Gastroesophageal sphincter (tissue), 4 donors: ENCODE measurements at regions not wholly inside any gene's neighbourhood (a gene's known extent, or its start where the extent isn't known, plus 50 kb on each side); places are given as distances from the start of the nearest gene placed in this dataset.

Experiments used
- ATAC-seq: fragments of 150-250 bp; one replicate; pipeline ENCODE4 v1.9.1; 2016; ENCODE audit warnings: mild to moderate bottlenecking, moderate library complexity
- H3K27ac ChIP-seq, 4 donors: fragments of 200-600 bp; sonication (generic) in 3 of 4; 1 replicate in 3 of 4; 2 replicates in 1 of 4; pipeline ENCODE4 v1.5.1; 2016 to 2019
- H3K27me3 ChIP-seq: fragments of 200-600 bp; sonication (generic); one replicate; pipeline ENCODE4 v1.5.1; 2019
- H3K36me3 ChIP-seq, 2 donors: fragments of 200-600 bp; sonication (generic); one replicate each; pipeline ENCODE4 v1.5.1; 2019; ENCODE audit warnings: control low read depth in 1 of 2
- H3K4me1 ChIP-seq, 3 donors: fragments of 200-600 bp; sonication (generic); 1 replicate in 2 of 3; 2 replicates in 1 of 3; pipeline ENCODE4 v1.5.1; 2016 to 2019; ENCODE audit warnings: control low read depth in 2 of 3
- H3K4me3 ChIP-seq, 2 donors: fragments of 200-600 bp; sonication (generic); one replicate each; pipeline ENCODE4 v1.5.1; 2019; ENCODE audit warnings: mild to moderate bottlenecking in 1 of 2, moderate library complexity in 1 of 2
- H3K9me3 ChIP-seq, 3 donors: fragments of 200-600 bp; sonication (generic); one replicate each; pipeline ENCODE4 v1.5.1; 2017 to 2019; ENCODE audit warnings: control low read depth in 2 of 3
- CTCF ChIP-seq, 4 experiments: fragments of 200-600 bp in 2 of 4; fragments of 450-650 bp in 2 of 4; sonication (generic) in 1 of 4; IDR thresholded peaks; one replicate each; pipeline ENCODE4 v1.5.1; 2017 to 2019; ENCODE audit warnings: antibody characterized with exemption in 4 of 4, mild to moderate bottlenecking in 2 of 4, moderate library complexity in 2 of 4
- EP300 ChIP-seq: sonication (generic); formaldehyde crosslinking; IDR thresholded peaks from one replicate; pipeline ENCODE4 v1.6.1; 2017; ENCODE audit warnings: antibody characterized with exemption, mild to moderate bottlenecking
- POLR2A ChIP-seq, 2 donors: fragments of 450-650 bp; IDR thresholded peaks; one replicate each; pipeline ENCODE4 v1.6.1; 2017; ENCODE audit warnings: antibody characterized with exemption in 2 of 2, mild to moderate bottlenecking in 2 of 2, moderate library complexity in 1 of 2
- POLR2AphosphoS5 ChIP-seq: sonication (generic); formaldehyde crosslinking; IDR thresholded peaks from one replicate; pipeline ENCODE4 v1.6.1; 2017; ENCODE audit warnings: antibody characterized with exemption
- WGBS, 2 donors: methylation state at CpG; one replicate each; pipeline ENCODE4 v1.1.5; 2018; ENCODE audit warnings: low coverage in 1 of 2; 5-methylcytosine and 5-hydroxymethylcytosine counted together

- Histone ChIP-seq H3K9me3 (no peaks in the 10 kb centered on the region), H3K36me3 (no peaks in the 10 kb centered on the region), H3K27ac (no peak overlapping the region), H3K4me1 (no peaks in the 10 kb centered on the region), H3K4me3 (no peak overlapping the region), H3K27me3 (no peaks in the 10 kb centered on the region)
- WGBS, 2 donors = 34 to 60% methylated on average over 3 of the region's 3 CpGs
- ATAC-seq = no peak
- TF ChIP-seq POLR2A (IDR thresholded peaks at IDR 0.05) = no peak
- TF ChIP-seq POLR2AphosphoS5 = no peak
- TF ChIP-seq EP300 = no peak
These were observed 1565.2 kb upstream of the GOT2 start for GRCh38 chr16:60299241-60299776.

- Histone ChIP-seq H3K4me3 (no peak overlapping the region), H3K27me3 (no peaks in the 10 kb centered on the region), H3K4me1 (no peaks in the 10 kb centered on the region), H3K9me3 (no peaks in the 10 kb centered on the region), H3K27ac (no peak overlapping the region), H3K36me3 (no peaks in the 10 kb centered on the region)
- TF ChIP-seq CTCF (IDR thresholded peaks at IDR 0.05) (no peak), EP300 (no peak), POLR2AphosphoS5 (no peak), POLR2A (IDR thresholded peaks at IDR 0.05) (no peak)
- no peak for ATAC-seq
- WGBS, 2 donors = 69 to 71% methylated on average over 2 to 3 of the region's 3 CpGs
These were observed 1561.3 kb upstream of the GOT2 start for GRCh38 chr16:60295451-60295850.

GRCh38 chr16:60285794-60286193, 1551.7 kb upstream of the GOT2 start:
- TF ChIP-seq CTCF (IDR thresholded peaks at IDR 0.05) (no peak), POLR2A (IDR thresholded peaks at IDR 0.05) (no peak), EP300 (no peak)
- H3K36me3 ChIP-seq = no peaks in the 10 kb centered on the region
- 45 to 67% methylated on average over 1 of the region's 1 CpG for WGBS, 2 donors
- ATAC-seq = no peak
- H3K4me3 ChIP-seq = no peak overlapping the region
- no peaks in the 10 kb centered on the region for H3K4me1 ChIP-seq
- no peak overlapping the region for H3K27ac ChIP-seq
- no peaks in the 10 kb centered on the region for H3K27me3 ChIP-seq
- H3K9me3 ChIP-seq = no peaks in the 10 kb centered on the region

GRCh38 chr16:60279061-60279665, 1545.0 kb upstream of the GOT2 start:
- 36 to 59% methylated on average over 5 to 11 of the region's 11 CpGs for WGBS, 2 donors

GRCh38 chr16:60274431-60275019, 1540.4 kb upstream of the GOT2 start:
- Histone ChIP-seq H3K27ac (no peak overlapping the region), H3K4me3 (no peak overlapping the region), H3K36me3 (no peaks in the 10 kb centered on the region), H3K9me3 (no peaks in the 10 kb centered on the region), H3K27me3 (peaks cover 3% of the 10 kb centered on the region), H3K4me1 (no peaks in the 10 kb centered on the region)
- TF ChIP-seq POLR2AphosphoS5 (no peak), EP300 (no peak), CTCF (IDR thresholded peaks at IDR 0.05) (no peak), POLR2A (IDR thresholded peaks at IDR 0.05) (no peak)
- no peak for ATAC-seq
- 50 to 74% methylated on average over 2 of the region's 2 CpGs for whole genome bisulfite sequencing, 2 donors

More at GRCh38 chr16:60279061-60279665, 1545.0 kb upstream of the GOT2 start:
- no peaks in the 10 kb centered on the region for H3K36me3 ChIP-seq
- no peak overlapping the region for H3K27ac ChIP-seq
- H3K4me3 ChIP-seq = no peak overlapping the region
- no peak for ATAC-seq
- no peaks in the 10 kb centered on the region for H3K9me3 ChIP-seq
- H3K27me3 ChIP-seq = peaks cover 3% of the 10 kb centered on the region
- H3K4me1 ChIP-seq = no peaks in the 10 kb centered on the region
- TF ChIP-seq POLR2AphosphoS5 = no peak
- TF ChIP-seq EP300 = no peak
- TF ChIP-seq CTCF (IDR thresholded peaks at IDR 0.05) = no peak
- TF ChIP-seq POLR2A (IDR thresholded peaks at IDR 0.05) = no peak
